B cell (primary cell): ENCODE measurements at regions not wholly inside any gene's neighbourhood (a gene's known extent, or its start where the extent isn't known, plus 50 kb on each side); places are given as distances from the start of the nearest gene placed in this dataset.

Source experiments
- ATAC-seq: fragments of 200-7000 bp; cut with Tn5 transposase; one replicate; pipeline ENCODE4 v1.10.0; 2021; ENCODE audit warnings: low read depth, mild to moderate bottlenecking, moderate number of reproducible peaks, moderate library complexity
- CTCF ChIA-PET: fragments of 350-600 bp; sonication (Branson Sonifier 250); formaldehyde crosslinking; loops from one replicate; lab custom pipeline; 2021; ENCODE audit warnings: antibody characterized with exemption, inconsistent platforms; lab: Charles Lee
- POLR2A ChIA-PET: fragments of 350-600 bp; sonication (Branson Sonifier 250); formaldehyde crosslinking; loops from one replicate; lab custom pipeline; 2021; ENCODE audit warnings: antibody characterized with exemption; lab: Charles Lee
- DNase-seq: peaks from one replicate; pipeline ENCODE4 v3.0.0; 2013
- H2AFZ ChIP-seq: 2 replicates; pipeline ENCODE4 v1.6.1; 2012; ENCODE audit warnings: mild to moderate bottlenecking, low read depth, low read length; ENCODE audit not compliant: insufficient read depth, poor library complexity, severe bottlenecking
- H3K27ac ChIP-seq, 2 donors: 1 replicate in 1 of 2; 2 replicates in 1 of 2; pipeline ENCODE4 v1.5.1; 2012 to 2013; ENCODE audit warnings: low read length in 2 of 2, mild to moderate bottlenecking in 2 of 2, moderate library complexity in 1 of 2
- H3K27me3 ChIP-seq, 4 experiments: fragments of 200-600 bp in 1 of 4; sonication (generic) in 1 of 4; replicated peaks in 1 of 4; 1 replicate in 2 of 4; 2 replicates in 2 of 4; pipeline versions ENCODE4 v1.6.1 to v1.7.0; 2013 to 2016; ENCODE audit warnings: low read length in 3 of 4, mild to moderate bottlenecking in 2 of 4, mixed read lengths in 1 of 4, moderate library complexity in 1 of 4; ENCODE audit not compliant: insufficient read depth in 4 of 4, control insufficient read depth in 3 of 4; ENCODE audit errors: control extremely low read depth in 1 of 4
- H3K36me3 ChIP-seq, 2 experiments: replicated peaks in 1 of 2; 1 replicate in 1 of 2; 2 replicates in 1 of 2; pipeline versions ENCODE4 v1.6.1 to v1.7.1; 2013; ENCODE audit warnings: low read length in 1 of 2; ENCODE audit not compliant: insufficient read depth in 2 of 2, control insufficient read depth in 1 of 2; ENCODE audit errors: control extremely low read depth in 1 of 2, extremely low read depth in 1 of 2
- H3K4me1 ChIP-seq, 2 donors: fragments of 200-600 bp in 1 of 2; sonication (generic) in 1 of 2; 1 replicate in 1 of 2; 2 replicates in 1 of 2; pipeline versions ENCODE4 v1.5.1 to v1.6.1; 2013 to 2017; ENCODE audit warnings: low read length in 2 of 2; ENCODE audit not compliant: control insufficient read depth in 2 of 2, insufficient read depth in 2 of 2
- H3K4me2 ChIP-seq: replicated peaks from 2 replicates; pipeline ENCODE3; 2012; ENCODE audit warnings: mild to moderate bottlenecking, low read depth, low read length; ENCODE audit not compliant: poor library complexity, severe bottlenecking
- H3K4me3 ChIP-seq, 5 experiments: fragments of 200-600 bp in 1 of 5; sonication (generic) in 1 of 5; 1 replicate in 3 of 5; 2 replicates in 2 of 5; pipeline versions ENCODE4 v1.5.1 to v1.7.0; 2011 to 2016; ENCODE audit warnings: low read length in 4 of 5, mild to moderate bottlenecking in 4 of 5, low read depth in 2 of 5, control low read depth in 1 of 5, moderate library complexity in 1 of 5; ENCODE audit not compliant: insufficient read depth in 1 of 5; ENCODE audit errors: control extremely low read depth in 1 of 5, extremely low read depth in 1 of 5
- H3K79me2 ChIP-seq: fragments of 200-600 bp; sonication (generic); one replicate; pipeline ENCODE4 v1.6.0; 2016; ENCODE audit warnings: low read length; ENCODE audit not compliant: control insufficient read depth, insufficient read depth
- H3K9ac ChIP-seq: fragments of 200-600 bp; sonication (generic); 2 replicates; pipeline ENCODE4 v1.6.1; 2017; ENCODE audit warnings: mild to moderate bottlenecking, low read length, moderate library complexity
- H3K9me3 ChIP-seq, 3 donors: one replicate each; pipeline versions ENCODE4 v1.6.1 to v1.7.1; 2013; ENCODE audit warnings: low read length in 2 of 3; ENCODE audit not compliant: control insufficient read depth in 2 of 3, insufficient read depth in 1 of 3; ENCODE audit errors: control extremely low read depth in 1 of 3
- H4K20me1 ChIP-seq: 2 replicates; pipeline ENCODE4 v1.6.0; 2012; ENCODE audit warnings: mild to moderate bottlenecking, low read length; ENCODE audit not compliant: insufficient read depth, control insufficient read depth, poor library complexity, severe bottlenecking
- H3K27ac Mint-ChIP-seq: one replicate; pipeline ENCODE4 v1.8.0; 2021; ENCODE audit warnings: mixed read lengths
- H3K27me3 Mint-ChIP-seq: one replicate; pipeline ENCODE4 v1.8.0; 2021; ENCODE audit warnings: mixed read lengths
- H3K4me1 Mint-ChIP-seq: one replicate; pipeline ENCODE4 v1.8.0; 2021; ENCODE audit warnings: mixed read lengths
- H3K4me3 Mint-ChIP-seq: one replicate; pipeline ENCODE4 v1.8.0; 2021; ENCODE audit warnings: mixed read lengths
- H3K9me3 Mint-ChIP-seq: one replicate; pipeline ENCODE4 v1.8.0; 2022; ENCODE audit warnings: mixed read lengths; ENCODE audit not compliant: insufficient read depth
- EZH2 ChIP-seq: IDR thresholded peaks from 2 replicates; pipeline ENCODE4 v1.6.1; 2012; ENCODE audit warnings: borderline replicate concordance, low read depth, mild to moderate bottlenecking, moderate library complexity, low read length; ENCODE audit not compliant: insufficient read depth, poor library complexity, severe bottlenecking
- WGBS: methylation state at CpG from one replicate; pipeline ENCODE4 v1.1.5; 2013; ENCODE audit warnings: missing lambda C conversion rate; ENCODE audit not compliant: insufficient coverage; 5-methylcytosine and 5-hydroxymethylcytosine counted together
- intact Hi-C: fragments of 100-400 bp; cut with micrococcal nuclease; formaldehyde crosslinking; loops from one replicate; pipeline ENCODE4 v1.10.0; 2022
- TF ChIP-seq, protein P1 (sequence below): fragments of 200-600 bp; IDR thresholded peaks from one replicate; pipeline ENCODE4 v1.8.0; 2022; ENCODE audit warnings: antibody characterized with exemption, mild to moderate bottlenecking

DNA sequence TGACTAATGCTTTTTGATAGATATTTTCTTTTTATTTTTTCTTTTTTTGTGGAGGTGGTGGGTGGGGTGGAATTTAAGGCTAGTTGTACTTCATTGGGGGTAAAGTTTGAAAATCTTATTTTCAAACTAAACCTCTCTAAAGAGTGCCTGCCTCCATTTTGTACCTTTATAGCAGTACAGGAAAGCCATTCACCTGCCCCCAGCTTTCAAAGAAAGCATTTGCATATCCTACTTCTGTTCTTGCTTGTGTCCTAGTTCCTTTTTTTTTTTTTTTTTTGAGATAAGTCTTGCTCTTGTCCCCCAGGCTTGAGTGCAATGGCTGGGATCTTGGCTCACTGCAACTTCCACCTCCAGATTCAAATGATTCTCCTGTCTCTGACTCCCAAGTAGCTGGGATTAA lies 766.2 kb upstream of the LRRC4C start:
- ATAC-seq (no peak), DNase-seq (no peak)
- intact Hi-C loops: no loop called here
- H3K9me3 ChIP-seq: peaks cover 0 to 2% (median 0%) of the 10 kb centered on the region in 3 donors
- Mint-ChIP-seq H3K27ac (no peak overlapping the region), H3K4me1 (no peaks in the 10 kb centered on the region), H3K9me3 (peaks cover 5% of the 10 kb centered on the region), H3K27me3 (no peaks in the 10 kb centered on the region), H3K4me3 (no peak overlapping the region)
- H3K9ac ChIP-seq: no peak overlapping the region
- H3K79me2 ChIP-seq: no peaks in the 10 kb centered on the region
- H3K4me2 ChIP-seq: no peak overlapping the region
- no peaks in the 10 kb centered on the region for H3K4me1 ChIP-seq
- H3K36me3 ChIP-seq: no peaks in the 10 kb centered on the region
- no peaks in the 10 kb centered on the region for H3K27me3 ChIP-seq
- no peak for TF ChIP-seq EZH2
- TF ChIP-seq, protein P1, sequence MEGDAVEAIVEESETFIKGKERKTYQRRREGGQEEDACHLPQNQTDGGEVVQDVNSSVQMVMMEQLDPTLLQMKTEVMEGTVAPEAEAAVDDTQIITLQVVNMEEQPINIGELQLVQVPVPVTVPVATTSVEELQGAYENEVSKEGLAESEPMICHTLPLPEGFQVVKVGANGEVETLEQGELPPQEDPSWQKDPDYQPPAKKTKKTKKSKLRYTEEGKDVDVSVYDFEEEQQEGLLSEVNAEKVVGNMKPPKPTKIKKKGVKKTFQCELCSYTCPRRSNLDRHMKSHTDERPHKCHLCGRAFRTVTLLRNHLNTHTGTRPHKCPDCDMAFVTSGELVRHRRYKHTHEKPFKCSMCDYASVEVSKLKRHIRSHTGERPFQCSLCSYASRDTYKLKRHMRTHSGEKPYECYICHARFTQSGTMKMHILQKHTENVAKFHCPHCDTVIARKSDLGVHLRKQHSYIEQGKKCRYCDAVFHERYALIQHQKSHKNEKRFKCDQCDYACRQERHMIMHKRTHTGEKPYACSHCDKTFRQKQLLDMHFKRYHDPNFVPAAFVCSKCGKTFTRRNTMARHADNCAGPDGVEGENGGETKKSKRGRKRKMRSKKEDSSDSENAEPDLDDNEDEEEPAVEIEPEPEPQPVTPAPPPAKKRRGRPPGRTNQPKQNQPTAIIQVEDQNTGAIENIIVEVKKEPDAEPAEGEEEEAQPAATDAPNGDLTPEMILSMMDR: no peak
- H3K27ac ChIP-seq: no peak overlapping the region
- H4K20me1 ChIP-seq: no peaks in the 10 kb centered on the region
- POLR2A ChIA-PET: no interaction called here
- CTCF ChIA-PET: no interaction called here
- H3K4me3 ChIP-seq: no peak overlapping the region
- no peak overlapping the region for H2AFZ ChIP-seq

DNA sequence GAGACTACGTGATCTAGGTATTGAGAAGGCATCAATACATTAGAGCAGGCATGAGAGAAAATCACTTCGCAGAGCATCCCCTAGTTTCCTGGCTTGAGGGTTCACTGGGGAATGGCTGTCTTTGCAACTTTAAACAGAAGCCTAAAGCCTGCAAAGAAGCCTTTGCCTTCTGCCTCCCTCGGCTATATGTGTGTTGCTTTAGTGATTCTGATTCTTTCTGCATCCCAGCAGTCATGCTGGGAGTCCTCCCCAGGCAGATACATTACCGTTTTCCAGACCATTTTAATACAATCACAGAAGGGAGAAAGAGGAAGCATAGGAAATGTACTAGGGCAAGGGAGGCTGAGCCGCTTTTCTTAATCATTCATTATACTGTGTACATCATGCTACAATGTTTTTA lies 773.2 kb upstream of the LRRC4C start:
- ChIA-PET CTCF (no interaction called here), POLR2A (no interaction called here)
- no peak for TF ChIP-seq EZH2
- TF ChIP-seq, protein P1: no peak
- Mint-ChIP-seq H3K4me3 (no peak overlapping the region), H3K27me3 (no peaks in the 10 kb centered on the region), H3K4me1 (no peaks in the 10 kb centered on the region), H3K9me3 (no peaks in the 10 kb centered on the region), H3K27ac (no peak overlapping the region)
- Histone ChIP-seq H3K4me3 (no peak overlapping the region), H3K27ac (no peak overlapping the region), H3K27me3 (no peaks in the 10 kb centered on the region), H4K20me1 (no peaks in the 10 kb centered on the region), H3K9me3 (no peaks in the 10 kb centered on the region), H3K79me2 (no peaks in the 10 kb centered on the region), H3K4me1 (no peaks in the 10 kb centered on the region), H3K4me2 (no peak overlapping the region), H2AFZ (no peak overlapping the region), H3K36me3 (no peaks in the 10 kb centered on the region), H3K9ac (no peak overlapping the region)
- DNase-seq (no peak), ATAC-seq (no peak)
- 79% methylated on average over 2 of the region's 5 CpGs for WGBS
- intact Hi-C loops: no loop called here
